Putamen (tissue), 1 donor: ENCODE measurements at regions not wholly inside any gene's neighbourhood (a gene's known extent, or its start where the extent isn't known, plus 50 kb on each side); places are given as distances from the start of the nearest gene placed in this dataset.
"Not testable (repeated sequence)": the region's sequence is repeated elsewhere in the genome, so short reads cannot be mapped to it uniquely, and the experiment has no call there.

ENCODE experiments used
- DNase-seq: peaks from one replicate; pipeline ENCODE4 v3.0.0-alpha.2; 2016; ENCODE audit warnings: low spot score

- no peak for DNase-seq
Measured at GRCh38 chr2:183919926-183920325, 678.4 kb upstream of the ZNF804A start.

- DNase-seq = no peak
Measured at GRCh38 chr2:183925281-183925680, 673.0 kb upstream of the ZNF804A start.

GRCh38 chr2:183926433-183926832 lies 671.9 kb upstream of the ZNF804A start:
- no peak for DNase-seq

GRCh38 chr2:183927406-183928325 lies 670.7 kb upstream of the ZNF804A start:
- no peak for DNase-seq

GRCh38 chr2:183935005-183935404 lies 663.3 kb upstream of the ZNF804A start:
- no peak for DNase-seq

- no peak for DNase-seq
Measured at GRCh38 chr2:183937220-183937619, 661.1 kb upstream of the ZNF804A start.

- no peak for DNase-seq
Measured at GRCh38 chr2:183946193-183946592, 652.1 kb upstream of the ZNF804A start.

GRCh38 chr2:183948861-183949260 lies 649.5 kb upstream of the ZNF804A start:
- no peak for DNase-seq

GRCh38 chr2:183950673-183951072 lies 647.7 kb upstream of the ZNF804A start:
- DNase-seq = no peak

- DNase-seq = no peak
Measured at GRCh38 chr2:183951630-183952029, 646.7 kb upstream of the ZNF804A start.

- no peak for DNase-seq
Measured at GRCh38 chr2:183952741-183953140, 645.6 kb upstream of the ZNF804A start.

GRCh38 chr2:183963609-183964008 lies 634.7 kb upstream of the ZNF804A start:
- DNase-seq = no peak

GRCh38 chr2:183964565-183964964 lies 633.8 kb upstream of the ZNF804A start:
- no peak for DNase-seq

- no peak for DNase-seq
Measured at GRCh38 chr2:183967756-183968155, 630.6 kb upstream of the ZNF804A start.

- DNase-seq = not testable (repeated sequence)
Measured at GRCh38 chr2:183975676-183976075, 622.7 kb upstream of the ZNF804A start.

GRCh38 chr2:183984871-183985270 lies 613.5 kb upstream of the ZNF804A start:
- DNase-seq = no peak

- DNase-seq = no peak
Measured at GRCh38 chr2:183991968-183992367, 606.4 kb upstream of the ZNF804A start.

- no peak for DNase-seq
Measured at GRCh38 chr2:183993052-183993451, 605.3 kb upstream of the ZNF804A start.

- no peak for DNase-seq
Measured at GRCh38 chr2:183995632-183996031, 602.7 kb upstream of the ZNF804A start.

- no peak for DNase-seq
Measured at GRCh38 chr2:183996825-183997793, 601.2 kb upstream of the ZNF804A start.

GRCh38 chr2:183998041-183998796 lies 600.1 kb upstream of the ZNF804A start:
- no peak for DNase-seq

GRCh38 chr2:183998797-183999190 lies 599.5 kb upstream of the ZNF804A start:
- DNase-seq = no peak
